Astrocyte (in vitro differentiated cells and primary cell): ENCODE measurements at regions not wholly inside any gene's neighbourhood (a gene's known extent, or its start where the extent isn't known, plus 50 kb on each side); places are given as distances from the start of the nearest gene placed in this dataset.

Experiments used
- CTCF ChIP-seq: IDR thresholded peaks from 2 replicates; pipeline ENCODE4 v1.5.1; 2011; ENCODE audit warnings: low read depth, mild to moderate bottlenecking, inconsistent platforms, low read length, moderate library complexity; ENCODE audit not compliant: insufficient read depth
- EZH2 ChIP-seq: IDR thresholded peaks from 2 replicates; pipeline ENCODE4 v1.6.1; 2012; ENCODE audit warnings: mild to moderate bottlenecking, low read length, inconsistent platforms; ENCODE audit not compliant: insufficient read depth

DNA sequence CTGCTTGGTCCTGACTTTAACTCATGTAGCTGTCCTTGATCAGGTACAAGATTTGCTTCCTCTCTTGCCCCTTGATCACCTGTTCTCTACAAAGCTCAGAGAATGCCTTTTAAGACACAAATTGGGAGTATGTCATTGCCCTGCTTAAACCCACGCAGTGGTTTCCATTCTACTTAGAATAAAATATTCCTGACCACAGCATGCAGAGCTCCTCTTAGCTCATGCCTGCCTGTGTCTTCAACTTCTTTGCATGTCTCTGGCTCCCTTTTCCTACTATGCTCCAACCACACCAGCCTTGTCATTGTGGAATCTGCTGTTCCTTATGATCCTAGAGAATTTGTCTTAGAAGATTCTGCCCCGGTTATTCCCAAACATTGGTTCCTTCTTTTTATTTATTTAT is 393.1 kb downstream of the RRAGC start:
- TF ChIP-seq CTCF (no peak), EZH2 (no peak)
